Upper lobe of right lung (tissue), 1 donor: ENCODE measurements at regions not wholly inside any gene's neighbourhood (a gene's known extent, or its start where the extent isn't known, plus 50 kb on each side); places are given as distances from the start of the nearest gene placed in this dataset.

Experiments
- ATAC-seq: fragments of 200-7000 bp; cut with Tn5 transposase; one replicate; pipeline ENCODE4 v1.9.1; 2020; ENCODE audit warnings: mild to moderate bottlenecking, moderate library complexity
- DNase-seq: peaks from one replicate; pipeline ENCODE4 v3.0.0-alpha.2; 2020
- H3K27ac ChIP-seq: fragments of 200-600 bp; one replicate; pipeline ENCODE4 v1.8.0; 2022
- H3K27me3 ChIP-seq: fragments of 200-600 bp; one replicate; pipeline ENCODE4 v1.8.0; 2022; ENCODE audit warnings: mild to moderate bottlenecking
- H3K36me3 ChIP-seq: fragments of 200-600 bp; one replicate; pipeline ENCODE4 v1.8.0; 2022
- H3K4me1 ChIP-seq: fragments of 200-600 bp; one replicate; pipeline ENCODE4 v1.8.0; 2022
- H3K4me3 ChIP-seq: fragments of 200-600 bp; one replicate; pipeline ENCODE4 v1.8.0; 2022; ENCODE audit warnings: mild to moderate bottlenecking
- H3K9me3 ChIP-seq: fragments of 200-600 bp; one replicate; pipeline ENCODE4 v1.8.0; 2022
- CTCF ChIP-seq: fragments of 200-600 bp; IDR thresholded peaks from one replicate; pipeline ENCODE4 v1.8.0; 2022; ENCODE audit warnings: antibody characterized with exemption
- intact Hi-C: fragments of 100-400 bp; cut with DNase I; formaldehyde crosslinking; loops from one replicate; pipeline ENCODE4 v1.11.0; 2022
- donor health status: DM: no; HTN: yes; CAD: no; lungs with severe emphysema.

GRCh38 chr18:56238576-56238975 is 399.8 kb downstream of the TXNL1 start:
- Histone ChIP-seq H3K4me1 (no peaks in the 10 kb centered on the region), H3K9me3 (no peaks in the 10 kb centered on the region), H3K27me3 (no peaks in the 10 kb centered on the region), H3K36me3 (no peaks in the 10 kb centered on the region), H3K27ac (no peak overlapping the region), H3K4me3 (no peak overlapping the region)
- ATAC-seq (no peak), DNase-seq (no peak)
- intact Hi-C loops, result no loop called here
- TF ChIP-seq CTCF, result no peak

- H3K27ac ChIP-seq, result no peak overlapping the region
- no peaks in the 10 kb centered on the region for H3K9me3 ChIP-seq
- DNase-seq (no peak), ATAC-seq (no peak)
- no peak for TF ChIP-seq CTCF
- no peak overlapping the region for H3K4me3 ChIP-seq
- H3K27me3 ChIP-seq, result no peaks in the 10 kb centered on the region
- no peaks in the 10 kb centered on the region for H3K4me1 ChIP-seq
- intact Hi-C loops, result no loop called here
- no peaks in the 10 kb centered on the region for H3K36me3 ChIP-seq
Observed at GRCh38 chr18:56235481-56236013, 402.8 kb downstream of the TXNL1 start.

GRCh38 chr18:56235071-56235470 is 403.3 kb downstream of the TXNL1 start:
- no peaks in the 10 kb centered on the region for H3K9me3 ChIP-seq
- no peak overlapping the region for H3K4me3 ChIP-seq
- no peak for TF ChIP-seq CTCF
- ATAC-seq, result peak; percentile 19
- H3K36me3 ChIP-seq, result no peaks in the 10 kb centered on the region
- H3K27me3 ChIP-seq, result no peaks in the 10 kb centered on the region
- H3K27ac ChIP-seq, result no peak overlapping the region
- H3K4me1 ChIP-seq, result no peaks in the 10 kb centered on the region
- intact Hi-C loops, result no loop called here
- DNase-seq, result no peak

GRCh38 chr18:56233595-56233994 is 404.8 kb downstream of the TXNL1 start:
- H3K4me1 ChIP-seq, result no peaks in the 10 kb centered on the region
- no peak overlapping the region for H3K4me3 ChIP-seq
- H3K9me3 ChIP-seq, result no peaks in the 10 kb centered on the region
- ATAC-seq (no peak), DNase-seq (no peak)
- no peak for TF ChIP-seq CTCF
- no peaks in the 10 kb centered on the region for H3K27me3 ChIP-seq
- intact Hi-C loops, result no loop called here
- H3K27ac ChIP-seq, result no peak overlapping the region
- no peaks in the 10 kb centered on the region for H3K36me3 ChIP-seq

- Histone ChIP-seq H3K27ac (no peak overlapping the region), H3K36me3 (no peaks in the 10 kb centered on the region), H3K27me3 (no peaks in the 10 kb centered on the region), H3K9me3 (no peaks in the 10 kb centered on the region), H3K4me3 (no peak overlapping the region), H3K4me1 (no peaks in the 10 kb centered on the region)
- no peak for TF ChIP-seq CTCF
- ATAC-seq (no peak), DNase-seq (no peak)
- intact Hi-C loops, result no loop called here
Observed at GRCh38 chr18:56226025-56226424, 412.4 kb downstream of the TXNL1 start.
